Retina (tissue), 1 donor: ENCODE measurements at regions not wholly inside any gene's neighbourhood (a gene's known extent, or its start where the extent isn't known, plus 50 kb on each side); places are given as distances from the start of the nearest gene placed in this dataset.

Experiments used
- DNase-seq: peaks from one replicate; pipeline ENCODE4 v3.0.0-alpha.2; 2016

DNA sequence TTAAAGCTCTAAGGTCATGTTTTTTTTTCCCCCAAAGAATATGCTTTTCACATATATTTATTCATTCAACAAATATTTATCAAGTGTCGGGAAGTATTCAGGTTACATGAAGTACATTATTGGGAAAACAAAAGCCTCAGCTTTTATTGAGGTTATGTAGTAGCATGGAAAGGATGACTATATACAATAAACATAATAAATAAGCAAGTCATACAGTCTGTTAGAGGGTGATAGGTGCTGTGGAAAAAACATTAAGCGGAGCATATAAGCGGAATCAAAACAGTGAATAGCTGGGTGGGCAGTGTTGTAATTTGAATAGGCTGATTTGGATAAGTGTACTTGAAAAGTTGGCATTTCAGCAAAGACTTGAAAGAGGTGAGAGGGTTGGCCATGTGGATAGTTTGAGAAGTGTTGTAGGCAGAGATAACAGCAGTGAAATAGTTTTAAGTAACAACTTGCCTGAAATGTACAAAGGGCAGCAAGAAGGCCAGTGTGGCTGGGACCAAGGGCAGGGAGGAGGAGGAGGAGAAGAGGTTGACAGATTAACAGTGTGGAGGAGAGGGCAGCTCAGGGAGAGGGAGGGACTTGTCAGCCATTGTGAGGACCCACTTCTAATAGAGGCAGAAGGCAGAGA is 558.7 kb downstream of the SPRY1 start:
- no peak for DNase-seq

DNA sequence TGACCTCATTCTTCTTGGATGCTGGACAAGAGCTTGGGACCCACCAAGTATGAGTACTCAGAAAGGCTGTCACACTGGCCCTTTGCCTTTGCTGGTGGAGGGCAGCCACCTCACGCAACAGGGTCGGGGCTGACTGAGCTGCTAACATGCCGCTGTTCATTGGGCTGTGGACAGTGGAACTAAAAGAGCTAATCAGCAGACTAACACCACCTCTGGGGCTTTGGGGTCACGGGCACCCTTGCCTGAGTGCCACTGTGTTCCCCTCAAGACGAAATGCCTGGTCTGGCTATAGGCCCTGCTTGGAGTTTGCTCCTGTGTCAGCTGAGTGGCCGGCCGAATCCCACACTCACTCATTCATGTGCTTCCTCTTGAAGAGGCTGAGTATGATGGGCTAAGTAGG is 559.6 kb downstream of the SPRY1 start:
- DNase-seq: no peak

DNA sequence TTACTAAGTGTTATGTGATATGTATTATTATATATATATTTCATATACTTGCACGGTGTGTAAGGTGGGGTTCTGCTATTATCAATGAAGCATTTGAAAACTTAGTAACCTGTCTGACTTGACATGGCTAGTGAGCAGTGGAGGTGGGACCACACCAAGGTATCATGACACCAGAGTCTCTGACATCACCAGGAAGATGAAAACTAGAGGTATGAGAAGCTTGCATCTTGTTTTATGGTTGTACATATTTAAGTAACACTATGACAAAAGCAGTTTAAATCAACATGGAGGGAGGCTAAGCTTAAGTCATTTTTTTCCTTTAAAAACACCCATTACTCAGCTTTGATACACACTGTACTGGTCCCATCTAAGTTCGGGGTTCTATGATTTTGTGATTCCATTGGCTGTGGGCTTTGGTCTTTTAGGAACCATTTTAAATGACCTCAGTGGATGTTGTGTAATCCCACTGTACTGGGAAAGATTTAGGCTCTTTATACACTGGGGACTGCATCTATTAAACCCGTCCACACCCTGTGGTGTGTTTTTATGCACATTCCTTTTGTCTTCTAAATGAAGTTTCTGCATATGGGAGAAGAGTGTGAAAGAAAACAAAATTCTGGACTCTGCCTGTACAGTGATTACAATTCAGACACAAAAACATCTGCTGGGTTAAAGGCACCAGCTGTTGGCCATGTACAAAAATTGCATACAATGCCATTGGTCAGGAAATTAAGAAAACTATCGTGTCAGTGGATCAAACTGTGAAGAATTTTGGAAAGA is 570.6 kb downstream of the SPRY1 start:
- no peak for DNase-seq

DNA sequence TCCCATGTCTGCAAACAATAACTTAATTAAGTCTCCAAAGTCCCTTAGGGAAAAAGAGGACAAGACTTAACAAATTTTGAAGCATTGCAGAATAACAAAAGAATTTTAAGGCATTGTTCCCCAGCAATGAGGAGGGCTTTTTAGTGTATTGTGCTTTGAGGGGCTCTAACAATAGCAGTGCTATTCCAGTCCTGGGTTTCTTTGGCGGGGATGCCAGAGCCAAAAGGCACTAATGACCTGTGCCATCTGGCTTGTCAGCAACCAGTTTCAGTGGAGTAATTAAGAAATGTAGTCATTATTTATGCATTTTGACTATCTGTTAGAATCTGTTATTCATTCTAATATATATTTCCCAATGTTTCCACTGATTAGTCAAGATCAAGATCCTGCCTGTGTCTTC is 575.4 kb downstream of the SPRY1 start:
- peak; percentile 15 for DNase-seq

DNA sequence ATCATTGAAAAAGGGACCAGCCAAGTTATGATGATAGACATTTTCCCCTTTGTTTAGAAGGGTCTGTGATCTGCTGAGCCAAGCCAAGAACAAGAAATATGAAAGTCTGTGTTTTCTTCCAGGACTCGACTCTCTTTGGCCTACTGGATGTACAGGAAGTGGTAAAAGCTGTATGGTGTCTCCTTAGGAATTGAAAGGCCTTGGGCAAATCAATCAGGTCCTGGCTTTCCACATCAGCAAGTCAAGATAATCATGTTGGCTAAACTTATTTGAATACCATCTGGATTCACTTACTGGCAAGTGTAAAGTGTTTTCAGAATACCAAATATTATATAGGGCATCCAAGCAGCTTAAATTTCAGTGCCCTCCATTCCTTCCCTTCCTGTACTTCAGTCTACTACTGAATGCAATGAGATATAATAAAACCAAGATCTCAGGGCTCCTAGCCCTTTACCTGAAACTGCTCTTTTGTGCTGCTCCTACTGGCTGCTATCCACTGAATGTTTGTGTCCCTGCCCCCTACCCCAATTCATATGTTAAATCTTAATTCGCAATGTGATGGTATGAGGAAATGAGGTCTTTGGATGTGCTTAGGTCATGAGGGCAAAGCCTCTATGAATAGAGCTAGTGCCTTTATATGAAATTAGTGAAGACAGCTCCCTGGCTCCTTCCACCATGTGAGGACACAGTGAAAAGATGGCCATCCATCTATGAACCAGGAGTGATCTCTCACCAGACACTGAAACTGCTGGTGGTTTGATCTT is 578.0 kb downstream of the SPRY1 start:
- no peak for DNase-seq

DNA sequence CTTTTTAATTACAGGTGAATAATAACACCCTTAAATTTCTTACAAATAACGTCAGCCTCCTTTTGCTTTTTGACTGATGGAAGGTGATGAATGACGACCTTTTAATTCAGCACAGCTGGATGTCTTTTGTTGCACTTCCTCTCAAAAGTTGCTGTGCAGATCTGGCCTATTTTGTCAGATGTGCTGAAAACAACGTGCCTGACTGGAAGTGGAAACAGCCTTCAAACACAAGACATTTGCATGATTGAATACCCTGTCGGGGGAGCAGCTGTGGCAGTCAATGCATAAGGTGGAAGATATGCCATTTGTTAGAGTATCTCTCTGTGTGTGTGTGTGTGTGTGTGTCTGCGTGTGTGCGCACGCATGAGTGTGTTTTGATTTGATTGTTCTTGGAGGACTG is 579.7 kb downstream of the SPRY1 start:
- DNase-seq: peak; percentile 73

DNA sequence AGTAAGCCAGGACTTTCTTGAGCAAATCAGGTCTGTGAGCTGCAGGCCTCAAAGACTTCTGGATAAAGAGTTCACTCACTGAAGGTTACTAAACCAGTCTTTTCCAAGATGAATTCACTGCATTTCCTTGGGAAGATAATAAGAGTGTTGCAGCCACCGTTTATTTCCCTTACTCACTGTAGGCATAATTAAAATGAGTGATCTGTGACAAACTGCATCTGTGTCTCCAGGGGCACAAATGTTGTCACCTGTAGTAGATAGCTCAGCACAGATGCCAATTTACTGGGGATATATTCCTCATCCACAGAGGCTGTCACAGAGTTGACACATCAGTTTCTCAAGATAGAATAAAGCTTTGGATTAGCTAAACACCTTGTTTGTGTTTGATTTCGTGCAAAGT is 580.2 kb downstream of the SPRY1 start:
- DNase-seq: peak; percentile 35

DNA sequence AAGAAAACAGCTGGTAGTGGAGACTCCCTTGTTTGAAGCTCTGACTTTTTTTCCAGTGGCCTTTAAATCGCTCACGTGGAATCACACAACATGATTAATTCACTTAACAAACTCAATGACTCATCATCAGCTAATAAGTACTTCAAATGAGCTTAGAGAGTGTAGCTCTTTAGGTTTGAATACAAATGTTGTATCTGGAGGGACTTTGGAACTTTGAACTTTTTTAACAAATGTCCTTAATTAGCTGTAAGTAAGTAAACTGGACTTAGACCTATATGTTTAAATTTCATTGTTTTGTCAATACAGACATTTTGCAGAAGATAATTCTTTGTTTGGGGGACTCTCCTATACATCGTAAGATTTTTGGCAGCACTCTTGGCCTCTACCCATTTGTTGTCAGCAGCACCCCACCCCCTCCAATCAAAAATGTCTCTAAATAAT is 581.1 kb downstream of the SPRY1 start:
- DNase-seq: peak; percentile 16

DNA sequence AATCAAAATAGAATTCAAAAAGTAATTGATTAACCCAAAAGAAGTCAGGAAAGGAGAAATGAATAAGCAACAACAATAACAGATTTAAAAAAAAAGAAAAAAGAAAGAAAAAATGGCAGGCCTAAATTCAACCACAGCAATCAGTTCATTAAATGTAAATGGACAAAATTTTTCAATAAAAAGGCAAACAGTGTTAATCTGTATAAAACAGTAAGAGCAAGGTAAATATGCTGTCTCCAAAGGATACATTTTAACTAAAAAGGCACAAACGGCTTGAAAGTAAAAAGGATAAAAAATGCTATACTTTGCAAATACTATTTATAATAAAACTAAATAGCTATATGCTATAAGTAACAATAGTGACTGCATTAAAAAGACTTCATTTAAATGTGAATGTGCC is 582.0 kb downstream of the SPRY1 start:
- no peak for DNase-seq

DNA sequence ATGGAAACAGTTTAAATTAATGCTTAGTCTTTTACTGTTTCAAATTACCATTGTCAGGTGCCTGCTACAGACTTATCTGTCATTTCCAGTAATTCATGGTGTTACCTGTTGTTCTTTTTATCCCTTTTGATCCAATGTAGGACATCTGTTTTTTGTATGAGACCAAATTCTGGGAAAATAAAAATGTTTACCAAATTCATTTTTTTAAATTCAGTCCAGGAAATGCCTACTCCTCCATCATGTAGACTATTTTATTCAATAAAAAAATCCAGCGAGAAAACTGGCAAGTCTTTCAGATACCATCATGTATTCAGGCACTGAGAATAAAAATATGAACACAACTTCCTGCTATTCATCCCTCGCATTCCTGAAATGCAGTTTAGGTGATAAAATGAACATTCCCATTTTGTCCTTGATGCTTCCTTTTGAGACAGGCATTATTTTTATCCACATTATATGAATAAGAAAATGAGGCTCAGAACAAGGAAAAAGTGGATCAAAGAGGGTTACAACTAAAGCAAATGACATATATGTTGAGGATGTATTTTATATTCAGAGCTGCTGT is 584.2 kb downstream of the SPRY1 start:
- DNase-seq: no peak

DNA sequence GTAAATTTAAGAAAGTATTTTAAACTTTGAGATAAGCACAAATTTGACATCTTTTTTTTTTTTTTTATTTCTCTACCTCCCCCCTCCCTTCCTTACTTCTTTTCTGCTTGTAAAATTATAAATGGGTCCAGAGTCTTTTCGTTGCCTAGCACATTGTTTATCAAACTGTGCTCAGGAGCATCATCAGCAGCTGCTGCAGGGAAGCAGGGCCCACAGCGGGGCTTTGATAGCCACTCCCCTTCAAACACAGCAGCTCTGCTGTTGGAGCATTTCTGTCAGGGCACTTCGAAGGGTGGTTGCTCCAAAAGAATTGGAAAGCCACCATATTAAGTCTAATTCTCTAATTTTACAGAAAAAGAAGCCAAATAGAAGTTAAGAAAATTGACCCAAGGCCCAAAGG is 588.3 kb downstream of the SPRY1 start:
- no peak for DNase-seq

DNA sequence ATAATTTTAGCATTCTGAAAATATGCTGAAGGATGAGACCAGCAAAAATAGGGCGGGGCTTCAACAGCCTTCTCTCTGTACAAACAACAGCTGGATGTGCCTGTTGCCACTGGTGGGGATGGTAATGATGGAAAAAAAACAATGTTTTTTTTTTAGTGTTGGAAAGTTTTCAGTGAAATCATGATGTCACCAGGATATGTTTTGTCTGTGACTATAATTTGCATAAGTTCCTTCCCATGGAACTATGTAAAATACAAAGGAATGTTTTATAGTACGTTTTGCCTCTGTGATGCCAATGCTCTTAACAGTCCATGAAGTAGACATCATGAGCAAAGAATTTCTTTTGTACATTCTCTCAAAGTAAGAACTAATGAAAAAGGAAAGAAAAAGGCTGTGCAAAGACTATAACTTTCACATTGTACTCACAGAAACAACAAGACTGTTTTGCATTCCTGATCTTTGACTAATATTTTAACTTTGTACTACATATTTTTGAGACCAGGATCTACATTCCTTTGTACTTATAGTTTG is 589.7 kb downstream of the SPRY1 start:
- no peak for DNase-seq

DNA sequence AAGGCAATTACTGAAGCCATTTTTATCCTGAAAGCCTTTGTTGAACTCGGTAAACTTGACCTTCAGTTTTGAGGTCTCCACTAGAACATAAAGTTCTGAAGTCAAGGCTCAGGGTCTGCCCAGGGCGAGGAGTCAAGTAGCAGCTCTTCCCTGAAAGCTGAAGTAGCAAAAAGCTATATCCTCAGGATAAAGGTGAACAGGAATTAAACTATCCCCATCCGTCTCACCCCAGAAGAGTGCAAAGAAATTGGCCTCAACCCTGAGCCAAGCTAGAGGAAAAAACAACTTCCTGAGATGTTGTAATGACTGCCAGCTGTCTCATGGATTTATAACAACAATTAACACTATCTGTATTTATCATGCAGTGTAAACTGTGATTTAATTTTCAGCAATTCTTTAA is 590.8 kb downstream of the SPRY1 start:
- DNase-seq: no peak

DNA sequence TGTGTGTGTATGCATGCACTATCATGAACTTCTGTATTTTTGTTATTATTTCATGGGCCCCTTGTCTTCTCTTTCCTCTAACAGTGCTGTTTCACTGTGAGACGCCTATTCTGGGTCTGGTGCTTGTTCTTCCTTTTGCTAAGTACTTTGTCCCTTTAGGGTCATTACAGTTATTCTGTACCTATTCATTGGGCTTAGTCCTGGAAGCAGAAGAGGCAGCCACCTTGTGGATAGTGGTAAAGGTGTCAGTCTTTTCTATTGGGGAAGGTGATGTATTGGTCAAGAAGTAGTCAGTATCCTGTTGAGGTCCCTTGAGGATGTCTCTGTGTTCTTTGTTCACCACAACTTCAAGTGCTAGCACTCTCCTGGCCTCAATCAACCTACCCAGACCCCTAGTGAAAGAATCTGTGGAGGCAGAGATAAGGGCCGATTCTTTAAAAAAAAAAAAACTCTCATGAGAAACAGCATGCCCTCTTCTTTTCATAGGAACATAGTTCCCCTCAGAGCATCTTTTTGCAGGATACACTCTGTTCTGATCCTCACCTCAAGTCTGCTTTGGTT is 593.8 kb downstream of the SPRY1 start:
- no peak for DNase-seq

DNA sequence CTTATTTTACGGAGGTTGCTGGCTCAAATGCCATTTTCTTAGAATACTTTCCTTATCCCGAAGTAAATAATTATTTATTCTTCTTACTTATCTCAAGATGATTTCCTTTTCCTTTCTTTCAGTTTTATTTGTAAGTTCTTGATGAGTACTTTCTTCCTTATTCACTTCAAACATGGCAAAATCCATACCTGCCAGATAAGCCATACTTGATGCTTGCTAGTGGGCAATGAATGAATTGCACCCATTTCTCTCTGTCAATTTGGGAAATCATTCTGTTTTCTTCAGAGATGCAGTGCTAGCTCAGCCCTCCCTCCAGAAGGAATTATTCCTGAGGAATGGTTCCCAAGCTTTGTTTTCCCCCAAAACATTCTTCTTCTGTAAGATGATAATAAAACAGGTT is 598.3 kb downstream of the SPRY1 start:
- no peak for DNase-seq

DNA sequence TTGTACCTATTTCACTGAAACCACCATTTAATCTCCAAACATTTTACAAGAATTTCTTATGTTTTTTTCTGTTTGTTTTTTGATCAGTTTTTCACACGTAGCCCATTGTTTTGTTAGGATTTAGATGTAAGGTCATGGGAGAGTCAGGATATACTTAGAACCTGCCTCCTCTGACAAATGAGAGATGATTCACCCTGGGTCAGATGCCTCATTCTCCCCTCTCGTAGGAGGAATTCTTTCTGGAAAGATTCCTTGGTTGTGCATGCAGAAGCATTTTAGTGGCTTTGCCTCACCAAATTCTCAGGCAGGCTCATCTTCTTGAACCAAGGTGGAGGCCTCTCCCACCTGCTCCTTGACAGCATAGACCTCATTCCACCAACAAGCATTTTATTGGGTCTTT is 599.3 kb downstream of the SPRY1 start:
- no peak for DNase-seq

DNA sequence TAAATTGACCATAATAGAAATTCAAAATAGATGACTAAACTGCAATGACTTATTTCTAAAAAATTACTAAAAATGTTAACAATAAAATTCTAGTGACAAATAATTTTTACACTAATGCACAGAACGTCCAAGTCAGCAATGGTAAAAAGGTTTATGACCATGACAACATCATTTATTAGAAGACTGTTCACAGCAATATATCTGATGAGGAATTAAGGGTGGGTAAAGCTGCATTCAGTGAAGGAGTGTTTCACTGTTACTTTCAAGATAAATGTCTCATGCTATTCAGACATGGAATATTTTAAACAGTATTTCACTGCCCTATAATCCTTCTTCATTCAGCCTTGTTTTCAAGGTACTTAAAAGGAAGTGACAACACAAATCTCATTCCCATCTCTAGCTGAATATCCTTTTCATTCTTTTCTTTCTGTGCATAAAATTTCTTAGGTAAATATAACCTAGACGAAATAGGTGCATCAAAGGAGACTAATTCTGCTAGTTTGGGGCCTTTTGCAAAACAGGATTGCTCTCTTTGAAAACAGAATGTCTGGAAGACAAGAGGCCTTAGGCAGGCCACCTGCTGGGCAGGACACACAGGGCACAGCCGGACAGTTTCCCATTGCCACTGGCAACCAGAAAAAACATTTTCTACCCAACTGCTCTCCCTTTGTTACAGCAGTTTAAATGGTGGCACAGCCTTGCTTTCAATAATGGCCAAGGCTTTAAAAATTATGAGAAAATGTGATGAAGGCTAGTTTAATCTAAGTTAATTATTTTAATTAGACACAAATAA is 600.3 kb downstream of the SPRY1 start:
- peak; percentile 36 for DNase-seq

DNA sequence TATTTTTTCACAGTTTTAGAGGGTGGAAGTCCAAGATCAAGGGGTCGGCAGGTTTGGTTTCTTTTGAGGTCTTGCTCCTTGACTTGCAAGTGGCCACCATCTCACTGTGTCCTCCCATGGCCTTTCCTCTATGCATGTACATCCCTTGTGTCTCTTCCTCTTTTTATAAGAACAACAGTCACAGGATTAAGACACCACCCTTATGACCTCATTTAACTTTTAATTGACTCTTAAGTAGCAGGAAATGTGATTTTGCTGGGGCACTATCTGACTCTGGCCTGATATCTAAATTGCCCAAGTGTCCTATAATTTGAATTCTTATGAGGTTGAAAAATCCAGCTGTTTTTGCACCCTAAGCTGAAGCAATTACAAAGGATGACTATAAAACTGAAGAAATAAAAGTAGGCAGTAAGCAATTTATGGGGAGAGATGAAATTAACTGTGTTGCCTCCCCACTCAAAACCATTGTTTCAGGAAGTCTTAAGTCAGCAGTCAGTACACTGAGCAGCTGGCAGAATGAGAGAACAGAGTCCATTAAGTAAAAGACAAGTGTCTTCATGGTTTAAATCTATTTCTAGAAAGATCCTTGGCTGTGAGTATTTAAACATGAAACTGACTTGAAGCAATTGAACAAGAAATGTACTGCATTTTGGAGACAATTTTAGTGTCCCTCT is 601.3 kb downstream of the SPRY1 start:
- DNase-seq: no peak

DNA sequence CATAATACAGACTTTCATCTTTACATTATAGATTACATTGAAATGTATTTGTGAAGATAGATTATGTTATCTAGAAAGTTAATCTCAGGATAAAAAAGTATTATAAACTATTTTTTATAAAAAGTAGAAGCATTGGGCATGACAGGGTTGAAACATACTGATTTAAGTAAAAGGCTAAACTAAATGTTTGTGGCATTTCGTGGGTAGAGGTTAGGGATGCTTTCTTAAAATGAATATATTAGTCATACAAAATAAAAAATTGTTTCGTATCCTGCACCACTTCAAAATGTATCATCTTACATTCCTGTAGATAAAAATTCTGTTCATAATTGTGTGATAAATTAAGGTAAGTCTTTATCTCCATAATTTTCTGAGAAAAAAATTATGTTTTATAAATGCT is 603.6 kb downstream of the SPRY1 start:
- DNase-seq: no peak

DNA sequence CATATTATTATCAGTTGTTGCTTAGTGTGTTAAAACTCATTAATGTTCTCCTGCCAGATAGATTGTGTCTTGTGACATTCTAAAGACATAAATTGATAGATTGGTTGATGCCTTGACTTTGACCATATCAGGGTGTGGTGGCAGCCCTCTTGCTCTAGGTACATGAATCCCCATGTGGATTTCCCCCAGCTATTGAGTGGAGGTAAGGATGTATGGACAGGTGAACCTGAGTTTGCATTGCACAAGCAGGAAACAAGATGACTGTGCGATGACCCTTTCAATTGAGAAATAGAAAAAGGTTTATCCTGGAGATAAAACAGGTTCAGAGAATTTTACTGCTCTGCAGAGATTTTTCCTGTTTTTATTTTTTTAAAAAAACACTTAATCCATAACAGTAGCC is 619.2 kb downstream of the SPRY1 start:
- no peak for DNase-seq

DNA sequence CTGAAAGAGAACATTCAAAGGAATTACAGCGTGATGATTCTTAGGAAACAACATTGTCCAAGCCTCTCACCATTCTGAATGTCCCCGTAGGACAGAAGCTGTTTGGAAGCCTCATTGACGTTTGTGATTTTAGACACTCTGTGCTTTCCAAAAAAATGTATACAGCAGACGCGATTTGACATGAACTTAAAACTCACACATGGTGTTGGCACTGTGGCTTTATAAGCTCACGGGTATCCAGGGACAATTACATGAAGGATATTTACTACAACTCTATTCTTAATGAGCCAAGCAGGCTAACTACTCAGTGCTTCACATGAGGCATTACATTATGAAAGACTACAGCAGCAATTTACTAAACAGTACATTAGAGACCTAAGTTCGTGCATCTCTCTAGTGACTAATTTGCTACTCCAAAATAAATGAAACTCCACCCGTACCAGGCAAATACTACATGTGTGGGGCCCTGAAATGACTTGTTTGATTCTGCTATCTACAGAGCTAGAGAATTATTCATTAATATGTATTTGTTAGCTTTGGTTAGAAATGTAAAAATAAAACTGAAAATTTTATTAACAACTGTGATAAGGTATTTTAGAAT is 620.7 kb downstream of the SPRY1 start:
- DNase-seq: no peak
